Esophagus squamous epithelium (tissue), 5 donors: ENCODE measurements at regions not wholly inside any gene's neighbourhood (a gene's known extent, or its start where the extent isn't known, plus 50 kb on each side); places are given as distances from the start of the nearest gene placed in this dataset.

ENCODE experiments used
- DNase-seq: peaks from one replicate; lab custom pipeline; 2025; lab: John Stamatoyannopoulos, UW
- H3K27ac ChIP-seq, 4 donors: fragments of 200-600 bp; sonication (generic); one replicate each; pipeline ENCODE4 v1.5.1; 2016 to 2019; ENCODE audit warnings: mild to moderate bottlenecking in 1 of 4
- H3K27me3 ChIP-seq, 4 donors: fragments of 200-600 bp; sonication (generic); 1 replicate in 3 of 4; 2 replicates in 1 of 4; pipeline versions ENCODE4 v1.5.1 to v1.6.0; 2017 to 2021; ENCODE audit warnings: antibody characterized with exemption in 1 of 4
- H3K36me3 ChIP-seq, 3 donors: fragments of 200-600 bp; sonication (generic); one replicate each; pipeline ENCODE4 v1.5.1; 2016 to 2019
- H3K4me1 ChIP-seq, 3 donors: fragments of 200-600 bp; sonication (generic); one replicate each; pipeline ENCODE4 v1.5.1; 2017 to 2019
- H3K4me3 ChIP-seq, 4 donors: fragments of 200-600 bp; sonication (generic); 1 replicate in 3 of 4; 2 replicates in 1 of 4; pipeline ENCODE4 v1.5.1; 2016 to 2019; ENCODE audit warnings: mild to moderate bottlenecking in 2 of 4, moderate library complexity in 1 of 4
- H3K9me3 ChIP-seq, 3 donors: fragments of 200-600 bp; sonication (generic); one replicate each; pipeline ENCODE4 v1.5.1; 2016 to 2019
- CTCF ChIP-seq, 6 experiments: fragments of 450-650 bp in 4 of 6; fragments of 200-600 bp in 2 of 6; sonication (generic) in 2 of 6; IDR thresholded peaks; one replicate each; pipeline ENCODE4 v1.5.1; 2016 to 2019; ENCODE audit warnings: antibody characterized with exemption in 6 of 6, mild to moderate bottlenecking in 4 of 6, moderate library complexity in 4 of 6
- POLR2A ChIP-seq, 4 donors: fragments of 450-650 bp; IDR thresholded peaks; one replicate each; pipeline ENCODE4 v1.6.1; 2017; ENCODE audit warnings: antibody characterized with exemption in 4 of 4, mild to moderate bottlenecking in 4 of 4, moderate library complexity in 3 of 4
- WGBS, 2 donors: methylation state at CpG; one replicate each; pipeline ENCODE4 v1.1.5; 2018; 5-methylcytosine and 5-hydroxymethylcytosine counted together
- intact Hi-C: fragments of 100-400 bp; cut with DNase I; formaldehyde crosslinking; loops from one replicate; pipeline ENCODE4 v1.15.0; 2022
- small RNA-seq, 4 donors: library from RNA; depleted of rRNA; stranded (forward); fragments of <200 nt; gene quantifications; one replicate each; pipeline ENCODE3, GENCODE V24; 2016
- donor health status: DM: yes; HTN: yes; CAD: no.

GRCh38 chr4:112994732-112995464 lies 54.6 kb upstream of the ANK2 start:
- TF ChIP-seq CTCF (IDR thresholded peaks at IDR 0.05) = no peak
- no peak for TF ChIP-seq POLR2A (IDR thresholded peaks at IDR 0.05)
- DNase-seq = no peak
- intact Hi-C loops = no loop called here
- Histone ChIP-seq H3K4me3 (no peak overlapping the region), H3K27ac (no peak overlapping the region), H3K9me3 (no peaks in the 10 kb centered on the region), H3K36me3 (no peaks in the 10 kb centered on the region), H3K27me3 (no peaks in the 10 kb centered on the region), H3K4me1 (no peaks in the 10 kb centered on the region)
- 89 to 96% methylated on average over 3 of the region's 3 CpGs for WGBS, 2 donors

Small RNA genes lying in the stretch of these regions (small RNA-seq; reads per million reads assigned to genes)
- gene AC017007.1 (0 reads per million in 4 donors), gene RF00019 (0 reads per million in 4 donors)
